Activated CD8-positive, alpha-beta T cell treated with anti-CD3 and anti-CD28 coated beads, Interleukin-2, amount 10 ng/mL, durations not matched to agents 7 days and 5 days (primary cell): ENCODE measurements at regions not wholly inside any gene's neighbourhood (a gene's known extent, or its start where the extent isn't known, plus 50 kb on each side); places are given as distances from the start of the nearest gene placed in this dataset.

ENCODE experiments used
- ATAC-seq: fragments of 150-1000 bp; cut with Tn5 transposase; one replicate; pipeline ENCODE4 v1.10.0; 2021; ENCODE audit warnings: moderate library complexity
- CTCF ChIA-PET: fragments of 350-600 bp; sonication (Branson Sonifier 250); formaldehyde crosslinking; loops from one replicate; lab custom pipeline; 2021; ENCODE audit warnings: antibody characterized with exemption; lab: Charles Lee
- POLR2A ChIA-PET: fragments of 350-600 bp; sonication (Branson Sonifier 250); formaldehyde crosslinking; loops from one replicate; lab custom pipeline; 2021; ENCODE audit warnings: antibody characterized with exemption; lab: Charles Lee
- DNase-seq: peaks from one replicate; pipeline ENCODE4 v3.0.0-alpha.2; 2020
- H3K27ac Mint-ChIP-seq: one replicate; pipeline ENCODE4 v1.8.0; 2021; ENCODE audit warnings: mild to moderate bottlenecking, mixed read lengths
- H3K27me3 Mint-ChIP-seq: one replicate; pipeline ENCODE4 v1.8.0; 2021; ENCODE audit warnings: low read depth, mixed read lengths
- H3K36me3 Mint-ChIP-seq: one replicate; pipeline ENCODE4 v1.8.0; 2021; ENCODE audit warnings: low read depth, mixed read lengths
- H3K4me1 Mint-ChIP-seq: one replicate; pipeline ENCODE4 v1.8.0; 2021; ENCODE audit warnings: low read depth, mixed read lengths
- H3K4me3 Mint-ChIP-seq: one replicate; pipeline ENCODE4 v1.8.0; 2021; ENCODE audit warnings: mild to moderate bottlenecking, mixed read lengths
- H3K9me3 Mint-ChIP-seq: one replicate; pipeline ENCODE4 v1.8.0; 2022; ENCODE audit warnings: mixed read lengths; ENCODE audit not compliant: insufficient read depth

DNA sequence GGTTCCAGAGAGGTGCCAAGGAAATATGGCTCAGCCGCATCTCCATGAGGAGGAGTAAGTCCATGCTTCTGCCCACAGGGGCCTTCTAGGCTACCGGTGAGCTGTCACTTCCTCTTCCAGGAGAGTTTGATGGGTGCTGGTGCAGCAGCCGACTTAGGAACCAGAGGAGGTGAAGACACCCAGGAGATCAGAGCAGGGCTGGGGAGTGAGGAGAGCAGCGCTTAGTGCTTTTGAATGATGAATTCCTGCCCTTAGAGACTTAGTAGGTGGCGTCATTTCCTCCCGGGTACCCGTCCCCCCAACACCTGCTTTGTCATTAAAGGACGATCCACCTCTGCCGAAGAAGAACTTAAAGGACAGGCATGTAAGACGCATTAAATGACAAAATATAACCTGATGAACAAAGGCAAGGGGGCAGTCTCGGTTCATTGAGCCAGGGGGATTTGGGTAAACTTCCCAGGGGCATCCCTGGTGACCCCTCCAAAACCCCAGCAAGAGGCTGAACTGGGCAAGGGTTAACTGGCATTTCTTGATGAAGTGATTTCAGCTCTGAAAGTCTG is 67.6 kb downstream of the HES1 start:
- Mint-ChIP-seq H3K36me3 (no peaks in the 10 kb centered on the region), H3K4me3 (peak overlapping the region; percentile 71), H3K27ac (no peak overlapping the region), H3K27me3 (peaks cover 44% of the 10 kb centered on the region), H3K9me3 (no peaks in the 10 kb centered on the region), H3K4me1 (peaks cover 7% of the 10 kb centered on the region)
- ChIA-PET CTCF (interaction anchor here (0.8 to 0.9 kb wide), 3 partner anchors 8 to 112 kb away, joined by 3 to 4 read pairs (median 3); no protein-coding TSS in a partner anchor), POLR2A (no interaction called here)
- ATAC-seq (peak; percentile 72), DNase-seq (peak; percentile 42)

DNA sequence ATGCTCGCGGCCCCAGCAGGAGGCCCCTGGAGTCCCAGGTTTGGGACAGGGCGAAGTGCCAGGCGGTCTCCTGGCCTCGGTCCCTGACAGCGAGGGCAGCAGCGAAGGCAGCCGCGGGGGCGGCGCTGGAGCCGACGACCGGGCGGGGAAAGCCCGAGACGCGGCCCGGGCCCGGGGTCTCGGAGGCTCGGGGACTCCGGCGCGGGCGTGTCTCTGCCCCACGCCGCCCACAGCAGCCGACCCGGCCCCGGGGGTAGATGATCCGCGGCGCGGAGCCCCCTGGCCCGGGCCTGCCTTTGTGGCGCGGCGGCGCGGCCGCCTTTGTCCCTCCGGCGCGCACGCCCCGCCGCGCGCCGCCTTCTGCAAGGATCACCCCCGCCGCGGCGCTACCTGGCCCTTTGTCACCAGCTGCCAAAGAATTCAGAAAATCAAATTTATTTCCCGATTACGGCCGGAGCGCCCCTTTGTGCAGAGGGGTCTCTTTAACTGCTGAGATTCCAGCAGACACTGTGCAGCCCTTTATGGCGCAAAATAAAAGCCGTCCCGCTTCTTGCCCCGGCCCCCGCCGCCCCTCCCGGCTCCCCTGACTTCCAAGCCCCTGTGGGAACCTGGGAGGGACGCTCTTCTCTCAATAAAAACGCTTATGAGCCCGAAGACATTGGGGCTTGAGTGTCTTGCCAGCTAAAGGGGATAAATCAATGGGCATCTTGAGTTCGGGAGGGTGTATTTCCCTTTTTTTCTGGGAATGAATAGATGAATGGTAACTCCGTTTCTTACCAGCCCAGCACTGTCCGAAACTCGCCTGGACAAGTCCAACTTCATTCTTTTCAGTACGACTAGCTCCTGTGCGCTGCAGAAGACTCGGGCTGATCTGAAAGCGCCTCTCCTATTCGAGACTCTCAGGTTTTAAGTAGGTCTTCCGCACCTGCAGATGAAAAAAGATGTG is 68.4 kb downstream of the HES1 start:
- peak overlapping the region; percentile 71 for H3K4me3 Mint-ChIP-seq
- no peaks in the 10 kb centered on the region for H3K9me3 Mint-ChIP-seq
- no peaks in the 10 kb centered on the region for H3K36me3 Mint-ChIP-seq
- peaks cover 7% of the 10 kb centered on the region for H3K4me1 Mint-ChIP-seq
- CTCF ChIA-PET, result interaction anchor here (0.9 kb wide), 1 partner anchor 111 kb away, joined by 3 read pairs; no protein-coding TSS in a partner anchor
- DNase-seq (no peak), ATAC-seq (peak; percentile 66)
- POLR2A ChIA-PET, result no interaction called here
- no peak overlapping the region for H3K27ac Mint-ChIP-seq
- H3K27me3 Mint-ChIP-seq, result peaks cover 41% of the 10 kb centered on the region

- H3K27me3 Mint-ChIP-seq, result peaks cover 41% of the 10 kb centered on the region
- ChIA-PET CTCF (no interaction called here), POLR2A (no interaction called here)
- H3K27ac Mint-ChIP-seq, result no peak overlapping the region
- DNase-seq, result no peak
- peaks cover 7% of the 10 kb centered on the region for H3K4me1 Mint-ChIP-seq
- no peak overlapping the region for H3K4me3 Mint-ChIP-seq
- H3K9me3 Mint-ChIP-seq, result no peaks in the 10 kb centered on the region
- ATAC-seq, result no peak
- H3K36me3 Mint-ChIP-seq, result no peaks in the 10 kb centered on the region
Observed at GRCh38 chr3:194205675-194206133, 69.8 kb downstream of the HES1 start.

DNA sequence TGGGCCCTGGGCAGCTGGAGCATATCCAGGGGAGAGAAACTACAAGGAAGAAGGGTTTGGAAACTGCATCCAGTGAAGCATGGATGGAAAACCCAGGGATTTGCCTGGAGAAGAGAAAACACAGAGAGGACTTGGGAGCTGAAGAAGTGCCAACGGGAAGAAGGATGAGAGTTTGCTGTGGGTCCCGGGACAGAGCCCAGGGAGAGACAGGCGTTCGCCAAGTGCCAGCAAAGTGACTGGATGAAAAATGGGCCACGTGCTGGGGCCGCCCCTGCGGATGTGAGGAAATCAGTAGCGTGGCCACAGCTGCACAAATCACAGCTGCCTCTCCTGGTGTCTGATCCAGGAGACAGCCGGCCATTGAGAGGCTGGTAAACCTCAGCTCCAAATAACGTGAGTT is 70.4 kb downstream of the HES1 start:
- Mint-ChIP-seq H3K27me3 (peaks cover 40% of the 10 kb centered on the region), H3K4me1 (peaks cover 7% of the 10 kb centered on the region), H3K27ac (no peak overlapping the region), H3K36me3 (no peaks in the 10 kb centered on the region), H3K9me3 (no peaks in the 10 kb centered on the region), H3K4me3 (no peak overlapping the region)
- no peak for ATAC-seq
- DNase-seq, result no peak
- ChIA-PET CTCF (no interaction called here), POLR2A (no interaction called here)

DNA sequence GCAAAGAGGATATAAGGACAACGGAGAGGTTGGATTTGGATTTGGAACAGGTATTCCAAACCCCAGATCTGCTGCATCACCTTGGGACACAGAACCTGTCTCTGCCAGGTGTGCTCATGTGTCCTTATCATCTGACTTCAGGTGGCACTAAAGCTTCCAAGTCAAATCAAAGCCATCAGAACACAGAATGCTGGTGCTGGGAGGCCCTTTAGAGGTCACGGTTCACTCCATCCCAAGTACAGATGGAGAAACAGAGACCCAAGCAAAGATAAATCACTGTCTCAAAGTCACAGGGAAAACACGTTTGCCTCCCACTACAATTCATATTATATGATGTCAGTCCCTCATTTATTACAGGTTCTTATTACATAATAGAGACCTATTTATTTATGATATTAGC is 72.8 kb downstream of the HES1 start:
- no peak for ATAC-seq
- Mint-ChIP-seq H3K36me3 (no peaks in the 10 kb centered on the region), H3K27me3 (peaks cover 41% of the 10 kb centered on the region), H3K4me1 (peaks cover 5% of the 10 kb centered on the region), H3K27ac (no peak overlapping the region), H3K9me3 (no peaks in the 10 kb centered on the region), H3K4me3 (no peak overlapping the region)
- DNase-seq, result no peak
- POLR2A ChIA-PET, result no interaction called here
- CTCF ChIA-PET, result no interaction called here

- Mint-ChIP-seq H3K4me3 (no peak overlapping the region), H3K27ac (no peak overlapping the region), H3K27me3 (peaks cover 37% of the 10 kb centered on the region), H3K9me3 (no peaks in the 10 kb centered on the region), H3K4me1 (peaks cover 3% of the 10 kb centered on the region), H3K36me3 (no peaks in the 10 kb centered on the region)
- ATAC-seq (no peak), DNase-seq (no peak)
- ChIA-PET CTCF (interaction anchor here (1.0 kb wide), 1 partner anchor 9 kb away, joined by 3 read pairs; no protein-coding TSS in a partner anchor), POLR2A (no interaction called here)
Observed at GRCh38 chr3:194212161-194212844, 76.4 kb downstream of the HES1 start.

- ChIA-PET CTCF (no interaction called here), POLR2A (no interaction called here)
- H3K9me3 Mint-ChIP-seq, result no peaks in the 10 kb centered on the region
- no peak overlapping the region for H3K27ac Mint-ChIP-seq
- H3K4me3 Mint-ChIP-seq, result no peak overlapping the region
- no peaks in the 10 kb centered on the region for H3K36me3 Mint-ChIP-seq
- H3K4me1 Mint-ChIP-seq, result peaks cover 3% of the 10 kb centered on the region
- no peak for DNase-seq
- ATAC-seq, result no peak
- peaks cover 37% of the 10 kb centered on the region for H3K27me3 Mint-ChIP-seq
Observed at GRCh38 chr3:194212845-194213331, 76.9 kb downstream of the HES1 start.

- Mint-ChIP-seq H3K4me3 (no peak overlapping the region), H3K27me3 (peaks cover 46% of the 10 kb centered on the region), H3K9me3 (no peaks in the 10 kb centered on the region), H3K4me1 (peaks cover 3% of the 10 kb centered on the region), H3K36me3 (no peaks in the 10 kb centered on the region), H3K27ac (no peak overlapping the region)
- ATAC-seq (no peak), DNase-seq (no peak)
- ChIA-PET CTCF (no interaction called here), POLR2A (no interaction called here)
Observed at GRCh38 chr3:194215392-194215791, 79.4 kb downstream of the HES1 start.

DNA sequence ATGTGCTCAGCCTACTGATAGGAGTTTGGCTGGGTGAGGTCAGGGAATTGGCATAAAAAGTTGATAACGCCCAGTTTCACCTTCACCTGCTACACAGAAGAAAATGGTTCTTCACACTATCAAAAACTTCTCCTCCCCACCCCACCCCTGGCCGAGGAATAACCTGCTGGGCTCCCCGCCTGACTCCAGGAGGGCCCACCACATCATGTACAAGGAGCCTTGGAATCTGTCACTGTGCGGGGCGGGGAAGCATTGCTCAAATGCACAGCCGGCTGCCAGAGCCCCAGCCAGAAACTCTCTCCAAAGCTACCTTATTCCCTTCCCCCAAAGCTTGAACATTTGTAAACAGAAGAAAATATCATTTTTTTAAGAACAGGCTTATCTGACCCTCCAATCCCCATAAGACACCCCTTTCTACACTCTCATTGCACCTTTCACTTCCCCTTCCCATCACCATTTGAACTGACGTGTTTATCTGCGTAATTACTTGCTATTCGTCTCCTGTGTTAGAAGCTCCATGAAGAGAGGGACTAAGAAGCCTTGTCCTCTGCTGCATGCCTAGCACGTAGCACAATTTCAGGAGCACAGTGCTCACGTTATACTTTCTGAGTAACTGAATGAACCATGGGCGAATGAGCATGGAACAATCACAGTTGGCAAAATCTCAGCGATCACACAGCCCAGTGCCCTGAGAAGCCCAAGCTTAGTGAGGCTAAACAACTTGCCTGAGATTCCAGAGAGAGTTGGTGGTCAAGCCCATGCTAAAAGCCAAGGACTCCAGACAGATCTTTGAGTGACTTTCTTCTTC is 82.9 kb downstream of the HES1 start:
- ATAC-seq (no peak), DNase-seq (no peak)
- H3K9me3 Mint-ChIP-seq, result no peaks in the 10 kb centered on the region
- no peaks in the 10 kb centered on the region for H3K4me1 Mint-ChIP-seq
- POLR2A ChIA-PET, result no interaction called here
- CTCF ChIA-PET, result no interaction called here
- H3K4me3 Mint-ChIP-seq, result no peak overlapping the region
- peaks cover 37% of the 10 kb centered on the region for H3K27me3 Mint-ChIP-seq
- no peaks in the 10 kb centered on the region for H3K36me3 Mint-ChIP-seq
- H3K27ac Mint-ChIP-seq, result no peak overlapping the region

DNA sequence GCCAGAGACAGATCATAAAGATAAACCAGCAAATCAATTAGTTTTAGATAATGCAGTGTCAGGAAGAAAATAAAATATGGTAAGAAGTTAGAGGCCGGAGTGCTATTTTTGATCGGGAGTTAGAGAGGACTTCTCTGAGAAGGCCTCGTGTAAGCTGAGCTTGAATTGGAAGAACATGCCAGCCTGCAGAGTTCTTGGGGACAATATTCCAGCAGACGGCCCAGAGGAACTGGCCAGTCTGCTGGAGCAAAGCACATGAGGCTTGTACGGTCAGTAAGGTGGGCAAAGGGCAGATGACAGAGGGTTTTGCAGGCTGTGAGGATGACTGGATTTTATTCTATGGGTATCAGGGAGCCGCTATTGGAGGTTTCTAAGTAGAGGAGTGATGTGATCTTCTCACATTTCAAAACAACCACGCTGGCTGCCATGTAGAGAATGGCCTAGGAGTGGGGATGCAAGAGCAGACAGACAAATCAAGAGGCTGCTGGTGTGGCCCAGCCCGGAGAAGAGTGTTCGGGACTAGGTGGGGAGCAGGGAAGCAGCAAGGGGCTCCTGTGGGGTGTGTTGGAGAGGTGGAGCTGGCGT is 84.0 kb downstream of the HES1 start:
- Mint-ChIP-seq H3K27ac (no peak overlapping the region), H3K4me1 (peaks cover 4% of the 10 kb centered on the region), H3K27me3 (peaks cover 42% of the 10 kb centered on the region), H3K9me3 (no peaks in the 10 kb centered on the region), H3K4me3 (no peak overlapping the region), H3K36me3 (no peaks in the 10 kb centered on the region)
- ChIA-PET CTCF (no interaction called here), POLR2A (no interaction called here)
- no peak for ATAC-seq
- DNase-seq, result no peak

DNA sequence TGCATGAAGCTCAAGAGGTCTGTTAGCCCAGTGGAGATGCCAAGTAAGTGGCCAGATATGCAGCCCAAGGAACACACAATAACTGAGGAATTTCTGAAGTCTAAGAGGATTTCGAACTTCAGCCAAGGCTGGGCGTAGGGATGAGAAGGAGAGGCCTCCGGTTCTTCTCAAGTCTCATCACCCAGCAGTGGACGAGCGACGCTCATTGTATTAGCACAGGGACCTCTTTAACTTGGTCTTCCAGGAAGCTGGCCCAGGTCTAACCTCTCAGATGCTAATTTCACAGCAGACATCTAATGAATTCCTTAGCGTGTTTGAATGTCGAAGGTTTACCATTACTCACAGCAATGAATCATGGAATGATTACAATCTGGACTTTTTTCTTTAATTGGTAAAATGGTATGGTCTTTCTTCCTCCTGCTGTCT is 85.0 kb downstream of the HES1 start:
- no peaks in the 10 kb centered on the region for H3K9me3 Mint-ChIP-seq
- no peak overlapping the region for H3K4me3 Mint-ChIP-seq
- peaks cover 4% of the 10 kb centered on the region for H3K4me1 Mint-ChIP-seq
- ChIA-PET CTCF (no interaction called here), POLR2A (no interaction called here)
- H3K27me3 Mint-ChIP-seq, result peaks cover 43% of the 10 kb centered on the region
- no peak overlapping the region for H3K27ac Mint-ChIP-seq
- H3K36me3 Mint-ChIP-seq, result no peaks in the 10 kb centered on the region
- ATAC-seq, result no peak
- DNase-seq, result no peak
